Astrocyte of the cerebellum (primary cell): ENCODE measurements at regions not wholly inside any gene's neighbourhood (a gene's known extent, or its start where the extent isn't known, plus 50 kb on each side); places are given as distances from the start of the nearest gene placed in this dataset.
"Not testable (repeated sequence)": the region's sequence is repeated elsewhere in the genome, so short reads cannot be mapped to it uniquely, and the experiment has no call there.

Experiments
- DNase-seq: peaks from one replicate; pipeline ENCODE4 v3.0.0-alpha.2; 2011; ENCODE audit warnings: low read depth
- H3K4me3 ChIP-seq: 2 replicates; pipeline ENCODE4 v1.5.1; 2011; ENCODE audit warnings: mild to moderate bottlenecking, low read depth, low read length, moderate library complexity
- in situ Hi-C: cut with HindIII; loops from 2 replicates; pipeline ENCODE4 v1.10.0; 2017; ENCODE audit warnings: low sequenced_read_pairs

DNA sequence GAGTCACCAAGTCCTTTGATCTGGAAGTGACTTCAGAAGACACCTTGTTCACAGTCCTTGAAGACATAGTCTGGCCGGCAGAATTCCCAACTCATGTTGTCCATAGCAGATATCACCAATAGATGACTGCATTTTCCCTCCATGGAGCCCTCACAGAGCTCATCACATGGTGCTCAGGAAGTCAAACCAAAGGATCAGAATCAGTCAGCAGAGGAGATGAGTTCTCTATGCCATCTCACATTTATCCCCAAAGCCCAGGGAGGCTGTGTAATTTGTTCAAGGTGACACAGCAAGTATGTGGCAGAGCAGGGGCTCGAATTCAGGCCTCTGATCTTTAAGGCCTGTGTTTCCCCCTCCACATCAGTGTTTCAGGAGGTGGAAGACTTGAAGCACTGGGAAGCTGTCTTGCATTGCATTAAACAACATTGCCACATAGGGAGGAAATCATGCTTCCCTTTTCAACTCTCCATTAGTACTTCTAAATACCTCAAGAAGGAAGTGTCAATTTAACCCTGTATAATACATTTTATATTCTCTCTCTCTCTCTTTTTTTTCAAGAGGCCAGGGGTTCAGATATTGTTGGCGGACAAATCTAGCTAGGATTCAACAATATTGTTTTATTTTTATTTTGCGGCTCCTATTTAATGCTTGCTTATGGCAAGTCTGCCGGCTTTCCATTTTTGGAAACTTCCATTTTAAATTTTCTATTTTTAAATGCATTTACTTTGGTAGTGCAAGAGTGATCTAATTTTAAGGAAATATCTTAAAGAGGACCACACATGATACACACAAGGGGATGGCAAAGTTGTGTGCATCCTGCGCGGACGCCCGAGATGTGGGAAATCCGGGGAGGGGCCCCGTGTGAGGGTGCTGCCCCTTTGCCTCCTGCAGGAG is 61.9 kb downstream of the NPIPB5 start:
- DNase-seq, H3K4me3 ChIP-seq, in situ Hi-C loops: not testable (repeated sequence)

DNA sequence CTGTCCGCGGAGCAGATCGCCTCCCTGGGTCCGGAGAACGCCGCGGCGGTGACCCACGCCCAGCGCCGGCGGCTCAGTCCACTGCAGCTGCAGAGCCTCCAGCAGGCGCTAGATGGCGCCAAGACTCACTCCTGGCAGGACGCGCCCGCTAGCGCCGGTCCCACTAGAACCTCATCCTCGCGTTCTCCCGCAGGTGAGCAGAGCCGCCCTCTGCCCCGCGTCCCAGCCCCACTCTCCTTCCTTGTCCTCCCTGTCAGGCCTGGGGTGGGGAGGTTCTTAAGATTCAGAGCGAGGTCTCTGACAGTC is 62.5 kb downstream of the NPIPB5 start:
- DNase-seq, in situ Hi-C loops, H3K4me3 ChIP-seq: not testable (repeated sequence)

DNA sequence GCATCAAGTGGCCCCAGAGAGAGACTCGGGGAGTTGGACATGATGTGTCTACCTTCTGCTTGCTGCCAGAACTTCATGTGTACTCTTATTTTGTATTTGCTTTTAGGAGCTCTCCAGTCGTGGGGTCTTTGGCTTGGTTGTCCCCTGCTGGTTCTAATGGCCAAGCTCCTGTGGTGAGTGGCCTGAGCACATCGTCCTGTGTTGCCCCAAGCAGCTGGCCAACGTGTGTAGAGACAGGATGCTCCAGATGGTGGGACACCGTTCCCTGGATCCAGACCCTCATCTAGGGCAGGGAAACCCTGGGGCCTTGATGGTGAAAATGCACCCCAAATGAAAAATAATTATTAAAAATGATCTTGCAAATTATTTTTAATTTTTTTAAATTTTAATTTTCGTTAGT is 65.8 kb downstream of the NPIPB5 start:
- H3K4me3 ChIP-seq, in situ Hi-C loops, DNase-seq: not testable (repeated sequence)

DNA sequence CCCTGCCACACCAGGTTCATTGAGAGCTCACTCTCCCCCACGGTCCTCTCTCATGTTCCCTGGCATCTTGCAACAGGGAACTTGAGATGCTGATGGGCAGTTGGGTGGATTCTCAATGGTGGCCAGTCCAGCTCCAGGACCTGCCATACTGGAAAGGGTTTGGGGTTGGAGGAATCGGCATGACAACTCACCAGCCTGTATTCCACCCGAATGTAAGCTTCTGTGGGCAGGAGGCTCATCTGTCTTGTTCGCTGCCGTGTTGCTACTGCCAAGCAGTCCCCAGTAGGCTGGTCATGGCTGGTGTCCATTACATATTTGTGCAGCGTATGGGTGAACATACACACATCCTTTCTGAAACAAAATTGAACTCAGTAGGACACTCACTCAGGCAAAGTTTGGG is 72.5 kb downstream of the NPIPB5 start:
- in situ Hi-C loops, DNase-seq, H3K4me3 ChIP-seq: not testable (repeated sequence)

DNA sequence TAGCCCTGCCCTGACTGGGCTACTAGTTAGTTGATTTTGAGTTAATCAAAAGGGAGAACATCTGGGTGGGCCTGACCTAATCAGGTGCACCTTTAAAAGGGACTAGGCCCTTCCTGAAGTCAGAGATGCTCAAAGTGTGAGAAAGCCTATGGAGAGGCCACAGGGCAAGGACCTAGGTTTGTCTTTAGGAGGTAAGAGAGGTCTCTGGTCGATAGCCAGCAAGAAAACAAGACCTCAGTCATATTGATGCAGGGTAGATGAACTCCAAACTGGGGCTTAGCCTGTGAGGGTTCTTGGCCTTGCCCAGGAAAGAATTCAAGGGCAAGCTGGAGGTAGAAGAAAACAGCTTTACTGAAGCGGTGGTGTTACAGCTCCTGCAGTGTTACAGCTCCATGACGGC is 73.8 kb downstream of the NPIPB5 start:
- H3K4me3 ChIP-seq, DNase-seq, in situ Hi-C loops: not testable (repeated sequence)

DNA sequence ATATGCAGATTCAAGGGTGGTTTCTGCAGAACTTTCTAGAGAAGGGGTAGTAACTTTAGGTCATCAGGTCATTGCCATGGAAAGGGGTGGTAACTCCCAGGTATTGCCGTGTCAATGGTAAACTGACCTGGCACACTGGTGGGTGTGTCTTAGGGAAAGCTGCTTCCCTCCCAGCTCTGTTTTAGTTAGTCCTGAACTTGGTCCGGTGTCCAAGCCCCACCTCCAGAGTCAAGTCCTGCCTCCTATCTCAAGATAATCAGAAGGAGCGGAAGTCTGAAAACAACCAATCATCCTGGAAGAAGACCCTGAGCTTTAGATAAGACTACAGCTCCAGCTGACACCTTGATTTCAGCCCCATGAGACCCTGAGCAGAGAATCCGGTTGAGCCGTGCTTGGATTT is 74.2 kb downstream of the NPIPB5 start:
- H3K4me3 ChIP-seq, DNase-seq, in situ Hi-C loops: not testable (repeated sequence)

DNA sequence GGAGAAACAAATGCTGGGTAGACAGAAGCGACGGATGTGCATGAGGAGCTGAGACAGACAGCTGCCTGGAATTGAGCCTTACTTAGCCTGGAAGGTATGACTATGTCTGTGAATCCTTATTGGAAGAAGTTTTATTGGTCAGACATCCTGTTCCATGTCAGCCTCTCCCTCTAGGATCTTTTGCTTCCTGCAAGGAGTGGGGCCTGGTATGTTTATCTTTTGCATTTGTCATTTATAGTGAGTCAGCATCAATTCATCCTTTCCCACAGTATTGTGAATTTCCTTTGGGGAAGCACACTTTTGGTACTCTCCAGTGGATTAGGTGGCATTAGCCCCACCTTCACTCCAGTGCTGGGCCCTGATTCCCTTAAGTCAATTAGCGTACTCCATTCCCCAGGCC is 74.7 kb downstream of the NPIPB5 start:
- DNase-seq, in situ Hi-C loops, H3K4me3 ChIP-seq: not testable (repeated sequence)

DNA sequence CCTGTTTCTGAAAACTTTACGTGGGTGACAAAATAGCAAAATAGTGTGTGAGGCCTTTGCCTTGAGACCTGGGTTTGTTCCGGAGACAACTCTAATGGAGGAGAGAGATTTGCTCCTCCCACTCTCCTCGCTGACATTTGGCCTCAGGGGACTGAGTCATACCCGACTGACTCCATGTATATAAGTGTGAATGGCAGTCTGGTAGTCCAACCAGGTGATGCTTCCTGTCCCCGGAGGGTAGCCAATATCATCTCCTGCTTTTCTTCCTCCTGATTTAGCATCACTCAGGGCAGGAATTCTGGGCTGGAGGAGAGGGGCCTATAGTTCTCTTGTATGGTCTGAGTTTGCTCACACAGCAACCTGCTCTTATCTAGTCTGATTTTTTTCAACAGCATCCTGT is 76.0 kb downstream of the NPIPB5 start:
- DNase-seq, in situ Hi-C loops, H3K4me3 ChIP-seq: not testable (repeated sequence)

DNA sequence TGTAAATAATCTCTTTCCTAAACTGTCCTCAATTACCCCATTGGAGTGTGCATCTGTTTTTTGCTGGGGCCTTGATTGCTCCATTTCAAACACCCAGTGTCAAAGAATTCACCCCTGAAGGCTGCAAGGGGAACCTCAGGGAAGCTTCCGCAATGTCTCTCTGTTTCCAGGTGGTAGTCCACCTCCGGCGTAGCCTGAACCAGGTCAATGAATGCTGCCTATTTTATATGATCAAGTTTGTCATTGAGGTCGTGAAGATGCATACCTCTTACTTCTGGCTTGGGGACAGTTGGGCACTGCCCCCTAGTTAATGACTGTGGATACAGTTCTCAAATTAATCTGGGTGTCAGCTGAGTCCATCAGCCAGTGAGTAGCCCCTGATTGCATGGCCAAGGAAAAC is 79.1 kb downstream of the NPIPB5 start:
- DNase-seq, in situ Hi-C loops, H3K4me3 ChIP-seq: not testable (repeated sequence)

DNA sequence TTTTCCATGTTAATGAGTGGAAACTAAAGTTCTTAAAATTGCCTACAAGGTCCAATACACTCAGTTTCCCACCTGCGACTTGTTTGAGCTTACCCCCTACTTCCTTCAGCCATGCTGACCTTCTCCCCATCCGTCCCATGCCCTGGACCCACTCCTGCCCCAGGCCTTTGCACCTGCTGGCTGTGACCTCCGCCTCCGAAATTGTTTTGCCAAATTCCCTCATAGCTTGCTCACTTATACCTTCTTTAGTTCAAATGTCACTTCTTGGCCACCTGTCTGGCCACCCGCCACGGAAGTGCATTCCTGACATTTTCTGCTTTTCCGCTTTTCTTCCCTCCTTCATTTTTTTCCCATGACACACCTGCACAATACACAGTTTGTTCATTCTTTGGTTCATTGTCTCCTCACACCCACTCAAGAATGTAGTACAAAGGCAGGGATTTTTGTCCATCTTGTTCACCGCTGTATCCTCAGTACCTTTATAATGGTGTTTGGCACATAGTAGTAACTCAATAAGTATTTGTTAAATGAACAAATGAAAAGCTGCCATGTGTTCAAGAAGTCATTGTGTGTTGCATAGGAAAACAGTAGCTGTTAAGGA is 85.9 kb downstream of the NPIPB5 start:
- H3K4me3 ChIP-seq, DNase-seq, in situ Hi-C loops: not testable (repeated sequence)

DNA sequence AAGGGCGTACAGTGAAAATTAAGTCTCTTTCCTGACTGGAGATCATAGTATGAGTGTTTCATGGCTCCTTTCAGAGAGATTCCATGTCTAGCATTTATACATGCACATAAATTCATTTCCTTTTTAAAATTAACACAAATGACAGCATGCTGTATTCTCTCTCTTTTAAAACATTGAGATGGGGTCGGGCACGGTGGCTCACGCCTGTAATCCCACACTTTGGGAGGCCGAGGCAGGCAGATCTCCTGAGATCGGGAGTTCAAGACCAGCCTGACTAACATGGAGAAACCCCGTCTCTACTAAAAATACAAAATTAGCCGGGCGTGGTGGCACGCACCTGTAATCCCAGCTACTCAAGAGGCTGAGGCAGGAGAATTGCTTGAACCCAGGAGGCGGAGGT is 93.1 kb downstream of the NPIPB5 start:
- DNase-seq, in situ Hi-C loops, H3K4me3 ChIP-seq: not testable (repeated sequence)

DNA sequence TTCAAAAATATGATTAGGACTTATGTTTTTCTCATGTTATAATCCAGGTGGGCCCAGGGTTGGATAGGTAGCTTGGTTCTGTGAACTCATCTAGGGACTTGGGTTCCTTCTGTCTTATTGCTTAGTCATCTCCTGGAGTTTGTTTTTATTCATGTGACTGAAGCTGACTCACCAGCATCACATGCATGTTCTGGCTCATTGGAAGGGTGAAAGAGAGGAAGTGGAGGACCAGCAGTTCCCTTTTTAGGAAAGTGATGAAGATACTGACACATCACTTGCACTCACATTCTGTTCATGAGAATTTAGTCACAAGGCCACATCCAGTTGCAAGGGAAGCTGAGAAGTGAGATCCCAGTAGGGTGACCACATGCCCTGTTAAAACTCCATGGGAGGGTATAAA is 95.9 kb downstream of the NPIPB5 start:
- DNase-seq, H3K4me3 ChIP-seq, in situ Hi-C loops: not testable (repeated sequence)

DNA sequence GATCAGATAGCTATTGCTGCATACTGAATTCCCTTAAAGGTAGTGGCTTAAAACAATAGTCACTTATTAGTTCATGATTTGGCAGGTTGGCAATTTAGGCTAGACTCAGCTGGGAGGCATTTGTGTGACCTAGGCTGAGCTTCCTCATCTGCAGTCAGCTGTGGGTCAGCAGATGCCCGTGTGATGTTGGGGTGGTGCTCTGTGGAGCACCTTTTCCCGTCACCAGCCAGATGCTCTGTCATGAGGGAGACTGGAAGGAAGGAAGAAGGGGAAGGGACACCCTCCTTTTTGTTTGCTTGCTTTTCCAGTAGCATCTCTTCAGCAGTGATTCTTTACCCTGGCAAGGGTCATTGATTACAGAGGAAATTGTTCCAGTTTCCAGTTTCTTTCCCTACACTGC is 99.1 kb downstream of the NPIPB5 start:
- in situ Hi-C loops, DNase-seq, H3K4me3 ChIP-seq: not testable (repeated sequence)

DNA sequence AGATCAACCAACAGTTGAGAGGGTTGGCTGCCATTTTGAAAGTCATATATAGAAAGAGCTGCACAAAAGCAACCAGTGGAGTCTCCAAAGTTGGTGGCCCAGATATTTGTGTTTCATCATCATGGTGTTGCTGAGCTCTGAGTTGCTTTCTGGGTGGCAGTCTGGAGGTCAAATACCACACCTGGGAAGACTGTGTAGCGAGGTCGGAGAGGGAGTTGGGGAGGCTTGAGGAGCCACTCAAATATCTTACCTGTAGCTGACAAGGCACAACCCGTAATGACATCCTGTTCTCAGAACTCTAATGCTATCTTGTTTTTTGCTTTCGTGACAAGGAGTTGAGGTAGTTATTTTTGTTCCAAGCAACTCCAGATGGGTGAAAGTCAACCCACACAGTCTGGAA is 100.4 kb downstream of the NPIPB5 start:
- DNase-seq, in situ Hi-C loops, H3K4me3 ChIP-seq: not testable (repeated sequence)
